ENCODE measurements at regions not wholly inside any gene's neighbourhood (a gene's known extent, or its start where the extent isn't known, plus 50 kb on each side); places are given as distances from the start of the nearest gene placed in this dataset.

GRCh38 chr5:146971401-146971800 lies 92.8 kb upstream of the PPP2R2B start:
- H3K9ac ChIP-seq = no peak overlapping the region
- no peak overlapping the region for H3K4me2 ChIP-seq
- H3K4me3 ChIP-seq = no peak overlapping the region
- no peaks in the 10 kb centered on the region for H3K9me3 ChIP-seq (ENCODE audit: low read depth)
- Mint-ChIP-seq H3K36me3 (no peaks in the 10 kb centered on the region), H3K4me1 (peaks cover 5% of the 10 kb centered on the region), H3K27me3 (ENCODE audit: insufficient read depth, low read depth) (peaks cover 2% of the 10 kb centered on the region), H3K4me3 (no peak overlapping the region), H3K9me3 (no peaks in the 10 kb centered on the region), H3K27ac (no peak overlapping the region)
- no peaks in the 10 kb centered on the region for H3F3A ChIP-seq (ENCODE audit: low read depth)
- H3K27ac ChIP-seq = no peak overlapping the region
- H3K4me1 ChIP-seq = no peaks in the 10 kb centered on the region
- no peak overlapping the region for H2AFZ ChIP-seq (replicated peaks)
- no peak for DNase-seq (ENCODE audit: low spot score)
- H3K79me2 ChIP-seq (ENCODE audit: low read depth) = no peaks in the 10 kb centered on the region
- H3K36me3 ChIP-seq = no peaks in the 10 kb centered on the region
- H4K20me1 ChIP-seq (ENCODE audit: low read depth) = no peaks in the 10 kb centered on the region
- no peaks in the 10 kb centered on the region for H3K27me3 ChIP-seq
- TF ChIP-seq CTCF (IDR thresholded peaks at IDR 0.05) = no peak
- TF ChIP-seq EZH2phosphoT487 (IDR thresholded peaks at IDR 0.05) = no peak
- TF ChIP-seq EZH2 (IDR thresholded peaks at IDR 0.05) = no peak

- H3K4me1 Mint-ChIP-seq = no peaks in the 10 kb centered on the region
- peaks cover 27% of the 10 kb centered on the region for H3K9me3 Mint-ChIP-seq
- Histone ChIP-seq H3K27me3 (no peaks in the 10 kb centered on the region), H3K27ac (no peak overlapping the region), H2AFZ (replicated peaks) (no peak overlapping the region), H3K9me3 (ENCODE audit: low read depth) (peaks cover 8% of the 10 kb centered on the region), H3K9ac (no peak overlapping the region), H3K4me1 (no peaks in the 10 kb centered on the region), H3K4me3 (no peak overlapping the region), H3K79me2 (ENCODE audit: low read depth) (no peaks in the 10 kb centered on the region), H3K4me2 (no peak overlapping the region), H3K36me3 (no peaks in the 10 kb centered on the region), H3F3A (ENCODE audit: low read depth) (no peaks in the 10 kb centered on the region), H4K20me1 (ENCODE audit: low read depth) (no peaks in the 10 kb centered on the region)
- no peak overlapping the region for H3K27ac Mint-ChIP-seq
- TF ChIP-seq CTCF (IDR thresholded peaks at IDR 0.05) = no peak
- TF ChIP-seq EZH2phosphoT487 (IDR thresholded peaks at IDR 0.05) = no peak
- TF ChIP-seq EZH2 (IDR thresholded peaks at IDR 0.05) = no peak
- no peak overlapping the region for H3K4me3 Mint-ChIP-seq
- DNase-seq (ENCODE audit: low spot score) = no peak
- no peaks in the 10 kb centered on the region for H3K36me3 Mint-ChIP-seq
- H3K27me3 Mint-ChIP-seq (ENCODE audit: insufficient read depth, low read depth) = no peaks in the 10 kb centered on the region
These were observed 107.9 kb upstream of the PPP2R2B start for GRCh38 chr5:146986469-146986868.

DNA sequence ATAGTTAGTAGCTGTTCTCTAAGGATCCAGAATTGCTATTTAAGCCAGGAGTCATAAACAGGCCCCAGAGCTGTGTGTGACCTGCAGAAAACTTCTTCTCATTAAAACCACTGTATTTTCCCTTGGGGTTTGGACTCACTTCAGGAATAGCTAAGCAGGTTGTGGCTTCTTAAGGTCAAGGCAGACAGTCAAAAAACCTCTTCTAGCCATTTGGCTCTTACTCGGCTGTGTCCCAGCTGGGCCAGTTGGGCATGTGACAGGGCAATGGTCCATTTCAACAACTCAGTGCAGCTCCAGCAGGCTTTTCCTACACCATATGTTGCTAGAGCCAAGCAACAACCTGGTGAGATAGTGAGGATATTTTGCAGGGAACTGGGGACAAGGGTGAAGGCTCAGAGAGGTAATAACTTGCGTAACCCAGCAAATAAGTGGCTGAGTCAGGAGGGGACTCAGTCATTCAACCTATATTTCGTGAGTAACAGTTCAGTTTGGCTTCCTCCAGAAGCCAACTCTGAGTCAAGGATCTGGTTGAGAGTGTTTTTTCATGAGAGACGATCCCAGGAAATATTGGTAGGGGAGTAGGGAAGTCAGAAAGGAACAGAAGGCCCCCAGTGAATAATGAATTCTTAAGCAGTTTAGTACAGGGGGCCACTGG lies 115.4 kb upstream of the PPP2R2B start:
- Mint-ChIP-seq H3K36me3 (no peaks in the 10 kb centered on the region), H3K4me3 (no peak overlapping the region), H3K4me1 (peaks cover 6% of the 10 kb centered on the region), H3K9me3 (peaks cover 8% of the 10 kb centered on the region), H3K27ac (no peak overlapping the region), H3K27me3 (ENCODE audit: insufficient read depth, low read depth) (no peaks in the 10 kb centered on the region)
- H3K36me3 ChIP-seq = no peaks in the 10 kb centered on the region
- H4K20me1 ChIP-seq (ENCODE audit: low read depth) = no peaks in the 10 kb centered on the region
- no peak for DNase-seq (ENCODE audit: low spot score)
- no peak for TF ChIP-seq EZH2 (IDR thresholded peaks at IDR 0.05)
- TF ChIP-seq CTCF (IDR thresholded peaks at IDR 0.05) = no peak
- TF ChIP-seq EZH2phosphoT487 (IDR thresholded peaks at IDR 0.05) = no peak
- H2AFZ ChIP-seq (replicated peaks) = no peak overlapping the region
- no peak overlapping the region for H3K27ac ChIP-seq
- H3K4me3 ChIP-seq = no peak overlapping the region
- peaks cover 12% of the 10 kb centered on the region for H3K4me1 ChIP-seq
- peaks cover 3% of the 10 kb centered on the region for H3K9me3 ChIP-seq (ENCODE audit: low read depth)
- no peak overlapping the region for H3K4me2 ChIP-seq
- peaks cover 10% of the 10 kb centered on the region for H3F3A ChIP-seq (ENCODE audit: low read depth)
- H3K79me2 ChIP-seq (ENCODE audit: low read depth) = no peaks in the 10 kb centered on the region
- H3K27me3 ChIP-seq = no peaks in the 10 kb centered on the region
- H3K9ac ChIP-seq = no peak overlapping the region
